Gastroesophageal sphincter (tissue), 3 donors: ENCODE measurements at regions not wholly inside any gene's neighbourhood (a gene's known extent, or its start where the extent isn't known, plus 50 kb on each side); places are given as distances from the start of the nearest gene placed in this dataset.

Experiments
- EP300 ChIP-seq: sonication (generic); formaldehyde crosslinking; IDR thresholded peaks from one replicate; pipeline ENCODE4 v1.6.1; 2017; ENCODE audit warnings: antibody characterized with exemption, mild to moderate bottlenecking
- POLR2A ChIP-seq, 2 donors: fragments of 450-650 bp; IDR thresholded peaks; one replicate each; pipeline ENCODE4 v1.6.1; 2017; ENCODE audit warnings: antibody characterized with exemption in 2 of 2, mild to moderate bottlenecking in 2 of 2, moderate library complexity in 1 of 2
- POLR2AphosphoS5 ChIP-seq: sonication (generic); formaldehyde crosslinking; IDR thresholded peaks from one replicate; pipeline ENCODE4 v1.6.1; 2017; ENCODE audit warnings: antibody characterized with exemption
- TF ChIP-seq, protein P1 (sequence below), 4 experiments: fragments of 200-600 bp in 2 of 4; fragments of 450-650 bp in 2 of 4; sonication (generic) in 1 of 4; IDR thresholded peaks; one replicate each; pipeline ENCODE4 v1.5.1; 2017 to 2019; ENCODE audit warnings: antibody characterized with exemption in 4 of 4, mild to moderate bottlenecking in 2 of 4, moderate library complexity in 2 of 4

- TF ChIP-seq, protein P1, sequence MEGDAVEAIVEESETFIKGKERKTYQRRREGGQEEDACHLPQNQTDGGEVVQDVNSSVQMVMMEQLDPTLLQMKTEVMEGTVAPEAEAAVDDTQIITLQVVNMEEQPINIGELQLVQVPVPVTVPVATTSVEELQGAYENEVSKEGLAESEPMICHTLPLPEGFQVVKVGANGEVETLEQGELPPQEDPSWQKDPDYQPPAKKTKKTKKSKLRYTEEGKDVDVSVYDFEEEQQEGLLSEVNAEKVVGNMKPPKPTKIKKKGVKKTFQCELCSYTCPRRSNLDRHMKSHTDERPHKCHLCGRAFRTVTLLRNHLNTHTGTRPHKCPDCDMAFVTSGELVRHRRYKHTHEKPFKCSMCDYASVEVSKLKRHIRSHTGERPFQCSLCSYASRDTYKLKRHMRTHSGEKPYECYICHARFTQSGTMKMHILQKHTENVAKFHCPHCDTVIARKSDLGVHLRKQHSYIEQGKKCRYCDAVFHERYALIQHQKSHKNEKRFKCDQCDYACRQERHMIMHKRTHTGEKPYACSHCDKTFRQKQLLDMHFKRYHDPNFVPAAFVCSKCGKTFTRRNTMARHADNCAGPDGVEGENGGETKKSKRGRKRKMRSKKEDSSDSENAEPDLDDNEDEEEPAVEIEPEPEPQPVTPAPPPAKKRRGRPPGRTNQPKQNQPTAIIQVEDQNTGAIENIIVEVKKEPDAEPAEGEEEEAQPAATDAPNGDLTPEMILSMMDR (IDR thresholded peaks at IDR 0.05): no peak
- TF ChIP-seq POLR2A (IDR thresholded peaks at IDR 0.05): no peak
- no peak for TF ChIP-seq POLR2AphosphoS5
- no peak for TF ChIP-seq EP300
Measured at GRCh38 chr2:88955607-88956006, 264.1 kb downstream of the RPIA start.
